Right cardiac atrium (tissue), 5 donors: ENCODE measurements at regions not wholly inside any gene's neighbourhood (a gene's known extent, or its start where the extent isn't known, plus 50 kb on each side); places are given as distances from the start of the nearest gene placed in this dataset.

Experiments used
- ATAC-seq, 2 donors: fragments of 200-7000 bp; cut with Tn5 transposase; one replicate each; pipeline versions ENCODE4 v1.8.0 to v1.9.1; 2020; ENCODE audit warnings: moderate library complexity in 2 of 2, mild to moderate bottlenecking in 1 of 2
- DNase-seq, 3 donors: peaks; one replicate each; pipeline ENCODE4 v3.0.0-alpha.2; 2020
- H3K27ac ChIP-seq: one replicate; pipeline ENCODE4 v1.5.1; 2013; ENCODE audit warnings: mild to moderate bottlenecking, low read length, control low read depth, moderate library complexity
- H3K27me3 ChIP-seq: one replicate; pipeline ENCODE4 v1.6.1; 2013; ENCODE audit not compliant: control insufficient read depth, insufficient read depth
- H3K4me1 ChIP-seq: one replicate; pipeline ENCODE4 v1.6.1; 2013; ENCODE audit warnings: low read length; ENCODE audit not compliant: control insufficient read depth, insufficient read depth
- H3K4me3 ChIP-seq: one replicate; pipeline ENCODE4 v1.5.1; 2013; ENCODE audit warnings: low read length, control low read depth
- H3K9me3 ChIP-seq: one replicate; pipeline ENCODE4 v1.6.1; 2013; ENCODE audit warnings: low read length; ENCODE audit not compliant: control insufficient read depth
- WGBS: extraction: QIAGEN DNeasy Blood & Tissue Kit; methylation state at CpG from one replicate; pipeline ENCODE4 v1.1.7; 2013; 5-methylcytosine and 5-hydroxymethylcytosine counted together
- intact Hi-C, 4 donors: fragments of 100-400 bp; cut with DNase I; formaldehyde crosslinking; loops; one replicate each; pipeline versions ENCODE4 v1.11.0 to v1.14.0; 2022 to 2023
- donor health status: healthy with polysubstance abuse.
- donor health status: DM: no; HTN: yes; CAD: no.
- donor health status: DM: no; HTN: no; CAD: no.
- donor health status: DM: no; HTN: yes; CAD: no; lungs with severe emphysema.
- donor health status: DM: yes; HTN: yes; CAD: no.

DNA sequence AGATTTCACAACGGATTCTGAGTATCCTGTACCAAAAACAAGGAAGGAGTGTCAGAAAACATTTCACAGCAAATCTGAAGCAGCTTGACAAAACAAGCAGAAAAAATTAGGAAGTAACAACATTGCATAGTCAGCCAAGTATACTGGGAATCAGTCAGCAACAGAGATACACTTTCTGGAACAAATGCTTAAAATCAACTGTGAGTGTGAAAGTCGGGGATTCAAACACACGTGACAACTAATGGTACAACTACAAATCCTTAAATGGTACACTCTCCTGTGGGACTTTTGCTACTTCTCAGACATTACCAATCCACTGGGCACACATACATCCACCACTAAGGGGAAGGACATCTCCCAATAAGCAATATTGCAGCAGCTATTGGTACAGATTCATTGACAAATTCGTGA lies 296.6 kb upstream of the MME start:
- no peaks in the 10 kb centered on the region for H3K27me3 ChIP-seq
- ATAC-seq: peak in 1 of 2 donors; percentile 65
- WGBS: 42% methylated on average over 4 of the region's 4 CpGs
- DNase-seq: no peak
- H3K27ac ChIP-seq: no peak overlapping the region
- no peaks in the 10 kb centered on the region for H3K9me3 ChIP-seq
- no peak overlapping the region for H3K4me3 ChIP-seq
- no peaks in the 10 kb centered on the region for H3K4me1 ChIP-seq
- intact Hi-C loops: no loop called here

DNA sequence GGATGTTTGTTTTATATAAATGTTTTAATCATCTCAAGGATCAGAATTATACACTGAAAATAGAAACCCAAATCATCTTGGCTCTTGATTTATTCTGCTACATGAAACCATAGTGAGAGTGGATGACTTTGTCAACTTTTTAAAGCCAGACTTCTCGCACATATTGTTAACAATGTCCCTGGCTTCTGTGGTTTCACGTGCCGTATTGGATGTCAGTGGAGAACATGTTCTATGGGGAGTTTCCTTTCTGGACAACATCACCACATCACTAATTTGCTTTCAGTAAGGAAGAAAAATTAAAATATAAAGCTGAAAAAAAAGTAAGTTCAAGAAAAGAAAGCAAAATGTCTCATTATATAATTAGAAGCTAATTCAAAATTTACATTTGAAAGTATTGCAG lies 297.1 kb upstream of the MME start:
- 53% methylated on average over 3 of the region's 3 CpGs for WGBS
- no peak overlapping the region for H3K27ac ChIP-seq
- no peak for DNase-seq
- intact Hi-C loops: no loop called here
- no peaks in the 10 kb centered on the region for H3K27me3 ChIP-seq
- no peak overlapping the region for H3K4me3 ChIP-seq
- ATAC-seq: no peak
- no peaks in the 10 kb centered on the region for H3K4me1 ChIP-seq
- no peaks in the 10 kb centered on the region for H3K9me3 ChIP-seq

DNA sequence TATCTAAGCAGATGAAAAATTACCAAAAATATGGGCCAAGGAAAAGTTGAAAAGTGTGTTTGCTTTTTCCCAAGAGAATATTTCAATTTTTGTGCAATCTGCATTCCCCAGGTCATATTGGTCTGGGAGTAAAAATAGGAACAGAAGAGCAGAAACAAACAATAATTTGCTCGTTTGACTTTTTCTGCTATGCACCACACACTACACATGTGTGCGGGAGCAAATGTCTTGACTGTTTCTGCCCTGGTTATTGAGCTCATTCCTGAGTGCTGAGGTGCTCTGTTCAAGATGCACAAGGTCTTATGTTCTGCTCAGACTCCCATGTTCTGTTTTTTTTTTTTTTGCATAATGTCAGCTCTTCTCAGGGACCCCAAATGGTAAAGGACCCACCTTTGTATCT lies 298.0 kb upstream of the MME start:
- no peak for ATAC-seq
- Histone ChIP-seq H3K4me3 (no peak overlapping the region), H3K27ac (no peak overlapping the region), H3K9me3 (no peaks in the 10 kb centered on the region), H3K4me1 (no peaks in the 10 kb centered on the region), H3K27me3 (no peaks in the 10 kb centered on the region)
- WGBS: 47% methylated on average over 2 of the region's 2 CpGs
- DNase-seq: no peak
- intact Hi-C loops: no loop called here

DNA sequence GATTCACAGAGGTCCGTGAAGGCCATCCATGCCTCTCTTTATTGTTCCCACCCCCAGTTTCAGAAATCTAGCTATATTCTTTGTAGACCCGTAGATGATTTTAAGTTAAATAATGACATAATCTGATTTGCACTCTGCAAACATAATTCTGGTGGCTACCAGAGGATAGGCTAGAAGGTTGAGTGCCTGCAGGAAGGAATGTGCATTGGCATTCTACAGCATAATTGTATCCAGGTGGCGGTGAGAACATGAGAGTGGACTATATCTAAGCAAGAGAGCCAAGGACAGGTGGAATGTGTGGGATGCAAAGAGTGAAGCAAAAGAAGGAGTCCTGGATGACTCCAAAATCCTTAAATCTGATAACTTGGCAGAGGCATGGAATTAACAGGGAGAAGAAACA lies 298.5 kb upstream of the MME start:
- ATAC-seq (no peak), DNase-seq (no peak)
- Histone ChIP-seq H3K27ac (no peak overlapping the region), H3K9me3 (no peaks in the 10 kb centered on the region), H3K4me3 (no peak overlapping the region), H3K4me1 (no peaks in the 10 kb centered on the region), H3K27me3 (no peaks in the 10 kb centered on the region)
- whole genome bisulfite sequencing: 82% methylated on average over 3 of the region's 3 CpGs
- intact Hi-C loops: no loop called here

DNA sequence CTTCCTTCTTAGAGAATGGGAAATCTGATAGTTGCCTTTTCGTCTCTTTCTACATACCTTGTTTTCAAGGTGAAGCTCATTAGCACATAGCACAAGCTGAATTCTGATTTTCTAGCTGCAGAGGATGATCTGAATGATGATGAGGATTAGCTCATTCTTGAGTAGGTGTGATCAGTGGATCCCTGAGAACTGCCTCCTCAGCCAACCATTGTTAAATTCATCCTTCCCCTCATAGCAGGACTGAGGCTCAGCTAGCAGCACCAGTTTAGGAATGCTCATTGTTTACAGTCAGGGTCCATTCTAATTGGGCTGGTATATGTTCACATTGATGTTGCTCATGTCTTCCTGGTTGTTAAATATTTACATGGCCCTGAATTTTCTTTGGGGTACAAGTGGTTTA lies 299.9 kb upstream of the MME start:
- no peaks in the 10 kb centered on the region for H3K4me1 ChIP-seq
- no peak for ATAC-seq
- H3K9me3 ChIP-seq: no peaks in the 10 kb centered on the region
- no peak overlapping the region for H3K4me3 ChIP-seq
- no peak for DNase-seq
- no peaks in the 10 kb centered on the region for H3K27me3 ChIP-seq
- no peak overlapping the region for H3K27ac ChIP-seq
- WGBS: 73% methylated on average over 1 of the region's 1 CpG
- intact Hi-C loops: no loop called here

DNA sequence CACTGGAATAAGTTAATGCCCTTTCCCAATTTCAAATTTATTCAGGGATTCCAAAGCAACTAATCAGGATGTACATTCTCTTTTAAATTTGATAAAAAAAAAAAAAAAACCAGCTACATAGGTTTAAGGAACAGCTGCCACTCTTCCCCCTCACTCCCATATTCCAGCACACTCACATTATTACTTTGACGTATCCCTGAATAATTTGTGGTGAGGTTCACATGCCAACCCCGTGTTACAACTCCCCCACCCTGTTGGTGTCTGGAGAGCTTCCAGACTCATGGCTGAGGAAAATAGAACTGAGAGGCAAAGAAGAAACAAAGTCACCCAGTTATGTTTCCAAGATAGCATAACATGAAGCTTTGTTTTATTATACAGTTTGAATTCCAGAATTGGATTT lies 300.5 kb upstream of the MME start:
- ATAC-seq (no peak), DNase-seq (peak in 1 of 3 donors; percentile 45)
- no peaks in the 10 kb centered on the region for H3K4me1 ChIP-seq
- H3K4me3 ChIP-seq: no peak overlapping the region
- intact Hi-C loops: no loop called here
- H3K9me3 ChIP-seq: no peaks in the 10 kb centered on the region
- H3K27me3 ChIP-seq: no peaks in the 10 kb centered on the region
- WGBS: 27% methylated on average over 2 of the region's 2 CpGs
- H3K27ac ChIP-seq: no peak overlapping the region

DNA sequence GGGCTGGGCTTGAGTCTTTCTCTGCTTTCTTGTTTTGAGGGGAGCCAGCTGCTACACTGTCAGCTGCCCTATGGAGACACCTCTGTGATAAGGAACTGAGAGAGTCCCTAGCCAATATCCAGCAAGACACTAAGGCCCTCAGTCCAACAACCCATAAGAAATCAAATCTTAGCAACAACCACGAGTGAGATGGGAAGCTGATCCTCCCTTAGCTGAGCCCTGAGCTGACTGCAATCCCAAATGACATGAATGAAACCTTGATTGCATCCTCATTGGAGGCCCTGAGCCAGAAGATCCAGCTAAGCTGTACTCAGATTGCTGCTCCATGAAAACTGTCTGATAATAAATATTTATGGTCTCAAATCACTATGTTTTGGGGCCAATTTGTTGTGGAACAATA lies 302.1 kb upstream of the MME start:
- Histone ChIP-seq H3K9me3 (no peaks in the 10 kb centered on the region), H3K27me3 (no peaks in the 10 kb centered on the region), H3K4me1 (no peaks in the 10 kb centered on the region), H3K4me3 (no peak overlapping the region), H3K27ac (no peak overlapping the region)
- intact Hi-C loops: no loop called here
- DNase-seq: peak in 2 of 3 donors; percentile 18 to 50
- 53% methylated on average over 1 of the region's 1 CpG for WGBS
- ATAC-seq: peak; percentile 50 to 78

DNA sequence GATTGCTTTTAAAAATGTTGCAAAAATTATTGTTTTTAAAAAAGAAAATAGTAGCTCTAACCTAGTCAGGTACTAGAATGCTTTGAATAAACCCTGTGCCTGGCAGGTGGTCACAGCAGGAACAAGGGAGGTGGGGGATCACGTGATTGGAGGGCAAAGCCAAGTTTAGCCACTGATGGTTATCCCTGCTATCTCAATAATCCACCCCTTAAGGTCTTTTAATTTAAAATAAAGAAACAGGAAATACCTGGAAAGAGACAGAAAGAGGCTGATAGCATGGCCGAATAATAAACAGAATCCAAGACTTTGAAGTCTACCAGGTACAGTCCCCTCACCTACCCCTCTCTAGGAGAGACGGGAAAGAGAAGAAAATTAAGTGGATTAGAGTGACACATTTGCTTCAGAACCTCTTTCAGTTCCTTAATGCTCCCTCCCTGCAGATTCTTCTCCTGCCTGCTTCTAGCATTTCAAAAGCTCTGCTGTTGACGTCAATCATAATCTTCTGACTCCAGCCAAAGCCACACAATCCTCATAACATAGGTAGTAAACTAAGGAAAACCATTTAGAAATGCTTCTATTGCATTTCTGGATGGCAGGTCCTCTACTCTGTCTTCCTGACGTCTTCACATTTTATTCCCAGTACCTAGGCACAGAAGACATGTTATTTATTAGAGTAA lies 303.4 kb upstream of the MME start:
- WGBS: 42% methylated on average over 5 of the region's 5 CpGs
- Histone ChIP-seq H3K4me3 (no peak overlapping the region), H3K27me3 (no peaks in the 10 kb centered on the region), H3K27ac (no peak overlapping the region), H3K4me1 (no peaks in the 10 kb centered on the region), H3K9me3 (no peaks in the 10 kb centered on the region)
- intact Hi-C loops: no loop called here
- no peak for ATAC-seq
- DNase-seq: no peak

DNA sequence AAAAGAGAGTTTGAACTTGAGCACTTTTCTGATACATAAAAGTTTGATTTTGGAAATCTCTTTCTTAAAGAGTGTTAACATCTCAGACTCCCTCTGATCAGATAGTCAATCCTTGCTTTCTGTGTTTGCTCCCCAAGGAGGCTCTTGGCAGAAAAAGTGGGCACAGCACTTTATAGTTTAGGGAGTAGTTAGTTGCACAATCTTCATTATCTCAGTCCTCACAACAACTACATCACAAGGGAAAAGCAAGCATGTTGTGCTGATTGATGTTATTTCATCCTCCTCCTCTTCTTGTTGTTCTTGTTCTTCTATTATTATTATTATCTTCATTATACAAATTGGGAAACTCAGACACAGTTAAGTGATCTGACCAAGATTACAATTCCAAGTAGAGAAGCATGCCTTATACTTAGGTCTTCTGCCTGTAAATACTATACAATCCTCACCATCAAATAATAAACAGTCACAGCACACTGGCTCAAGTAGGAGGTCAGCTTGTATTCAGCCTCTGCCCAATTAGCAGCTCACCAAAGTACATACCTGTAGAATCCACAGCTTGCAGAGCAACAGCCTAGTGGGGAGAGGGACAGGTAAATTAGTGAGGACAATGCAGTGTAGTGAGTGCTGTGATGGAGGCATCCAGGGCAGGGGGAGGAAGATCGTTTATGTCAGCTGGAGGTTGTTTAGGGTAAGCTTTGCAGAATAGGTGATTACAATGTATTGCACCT lies 304.1 kb upstream of the MME start:
- no peaks in the 10 kb centered on the region for H3K9me3 ChIP-seq
- 47% methylated on average over 1 of the region's 1 CpG for WGBS

DNA sequence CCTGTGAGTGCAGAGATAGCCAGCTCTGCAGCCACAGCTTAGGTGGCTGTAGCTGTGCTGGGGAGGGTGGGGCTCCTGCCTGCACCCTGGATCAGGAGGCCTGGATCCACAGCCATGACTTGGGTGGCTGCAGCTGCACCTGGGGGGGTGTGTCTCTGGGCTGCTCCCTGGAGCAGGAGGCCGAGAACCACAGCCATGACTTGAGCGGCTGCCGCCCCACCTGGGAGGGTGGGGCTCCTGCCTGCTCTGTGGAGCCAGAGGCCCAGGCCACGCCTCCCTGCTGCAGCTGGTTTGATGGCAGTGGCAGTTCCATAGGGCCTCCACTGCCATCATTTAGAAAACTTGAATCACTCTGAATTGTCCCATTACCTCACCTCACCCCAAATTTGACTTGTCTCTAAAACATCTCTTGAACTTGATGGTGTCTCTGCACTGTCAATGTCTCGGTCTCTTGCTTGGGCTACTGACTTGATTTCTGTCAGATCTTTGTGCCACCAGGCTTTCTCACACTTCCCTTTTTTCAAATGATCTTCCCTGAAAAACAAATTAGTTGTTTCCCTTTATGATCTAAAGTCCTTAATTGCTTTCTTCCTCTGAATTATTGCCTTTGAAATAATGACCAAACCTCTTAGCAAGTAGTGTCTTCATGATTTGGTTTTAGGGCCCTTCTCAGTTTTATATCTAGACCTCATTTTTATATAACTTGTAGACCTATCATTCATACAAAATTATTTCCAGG lies 313.2 kb upstream of the MME start:
- no peaks in the 10 kb centered on the region for H3K4me1 ChIP-seq
- intact Hi-C loops: no loop called here
- H3K27me3 ChIP-seq: no peaks in the 10 kb centered on the region
- H3K9me3 ChIP-seq: no peaks in the 10 kb centered on the region
- WGBS: 82% methylated on average over 5 of the region's 5 CpGs
- DNase-seq (no peak), ATAC-seq (no peak)
- no peak overlapping the region for H3K27ac ChIP-seq
- no peak overlapping the region for H3K4me3 ChIP-seq

More for the DNA sequence above, 304.1 kb upstream of the MME start:
- DNase-seq: no peak
- ATAC-seq: no peak
- Histone ChIP-seq H3K4me1 (no peaks in the 10 kb centered on the region), H3K4me3 (no peak overlapping the region), H3K27me3 (no peaks in the 10 kb centered on the region), H3K27ac (no peak overlapping the region)
- intact Hi-C loops: no loop called here

DNA sequence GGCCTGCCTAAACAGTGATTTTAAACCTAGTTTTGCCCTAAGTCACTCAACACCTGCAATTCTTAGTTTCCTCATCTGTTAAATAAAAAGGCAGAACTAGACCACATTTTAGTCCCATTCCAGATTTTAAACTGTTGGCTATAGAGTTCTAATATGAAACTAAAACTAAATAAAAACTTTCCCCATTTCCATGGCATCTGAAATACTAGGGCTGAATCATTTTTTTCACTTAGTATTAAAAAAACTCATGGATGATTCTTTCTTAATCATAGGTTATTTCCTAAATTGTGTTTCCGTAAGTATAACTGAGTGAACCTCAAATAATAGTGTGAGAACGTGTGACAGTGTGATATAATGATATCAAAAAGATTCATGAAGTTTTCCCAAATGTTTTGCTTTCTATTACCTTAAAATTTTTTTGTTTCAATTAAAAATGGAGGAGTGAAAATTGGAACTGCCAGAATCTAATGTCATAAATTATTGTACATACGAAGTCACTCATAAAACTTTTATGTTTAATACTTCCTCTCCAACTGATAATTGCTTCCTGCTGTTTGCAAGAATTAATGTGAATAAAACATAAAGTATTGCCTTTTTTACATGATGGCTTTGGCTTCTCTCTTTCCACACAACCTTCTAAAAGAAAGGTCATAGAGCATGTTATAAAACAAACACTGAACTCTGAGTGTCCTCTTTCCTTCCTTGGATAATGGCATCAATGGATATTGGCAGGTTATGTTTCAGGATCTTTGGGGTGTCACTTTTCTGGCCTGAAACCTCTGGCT lies 315.1 kb upstream of the MME start:
- H3K4me1 ChIP-seq: no peaks in the 10 kb centered on the region
- H3K27me3 ChIP-seq: no peaks in the 10 kb centered on the region
- intact Hi-C loops: no loop called here
- H3K9me3 ChIP-seq: no peaks in the 10 kb centered on the region
- DNase-seq (no peak), ATAC-seq (no peak)
- no peak overlapping the region for H3K27ac ChIP-seq
- no peak overlapping the region for H3K4me3 ChIP-seq
- 65% methylated on average over 3 of the region's 3 CpGs for WGBS
